H1 (cell line): ENCODE measurements at regions not wholly inside any gene's neighbourhood (a gene's known extent, or its start where the extent isn't known, plus 50 kb on each side); places are given as distances from the start of the nearest gene placed in this dataset.

ENCODE experiments used
- EZH2 ChIP-seq: fragments of 200-600 bp; sonication (generic); IDR thresholded peaks from 2 replicates; pipeline ENCODE4 v1.7.1; 2012; ENCODE audit warnings: low read depth, mild to moderate bottlenecking, moderate library complexity, low read length, inconsistent platforms; ENCODE audit not compliant: severe bottlenecking
- POLR2A ChIP-seq, 2 experiments: IDR thresholded peaks; 1 replicate in 1 of 2; 2 replicates in 1 of 2; pipeline ENCODE4 v1.6.1; 2011; ENCODE audit warnings: low read depth in 2 of 2, low read length in 2 of 2, mild to moderate bottlenecking in 2 of 2; ENCODE audit errors: control extremely low read depth in 1 of 2
- POU5F1 ChIP-seq: IDR thresholded peaks from 2 replicates; pipeline ENCODE4 v1.6.1; 2011; ENCODE audit warnings: low read depth, mild to moderate bottlenecking, low read length, moderate library complexity
- RAD21 ChIP-seq, 2 experiments: IDR thresholded peaks in 1 of 2; conservative IDR thresholded peaks in 1 of 2; 2 replicates each; pipeline ENCODE4 v1.6.1; 2011; ENCODE audit warnings: low read depth in 2 of 2, low read length in 2 of 2, improper control_type of control experiment in 1 of 2, inconsistent platforms in 1 of 2, mild to moderate bottlenecking in 1 of 2, moderate library complexity in 1 of 2
- TF ChIP-seq, protein P1 (sequence below), 3 experiments: IDR thresholded peaks; 1 replicate in 2 of 3; 2 replicates in 1 of 3; pipeline versions ENCODE4 v1.5.1 to v1.6.1; 2011; ENCODE audit warnings: low read length in 3 of 3, mild to moderate bottlenecking in 3 of 3, inconsistent platforms in 2 of 3, low read depth in 1 of 3, moderate library complexity in 1 of 3; ENCODE audit not compliant: insufficient read depth in 1 of 3; ENCODE audit errors: control extremely low read depth in 1 of 3
- TF ChIP-seq, protein P2 (sequence below): fragments of 300-600 bp; sonication (generic); IDR thresholded peaks from 2 replicates; pipeline ENCODE4 v1.7.1; 2012; ENCODE audit warnings: low read length, moderate library complexity, mild to moderate bottlenecking, inconsistent platforms; ENCODE audit not compliant: insufficient replicate concordance

DNA sequence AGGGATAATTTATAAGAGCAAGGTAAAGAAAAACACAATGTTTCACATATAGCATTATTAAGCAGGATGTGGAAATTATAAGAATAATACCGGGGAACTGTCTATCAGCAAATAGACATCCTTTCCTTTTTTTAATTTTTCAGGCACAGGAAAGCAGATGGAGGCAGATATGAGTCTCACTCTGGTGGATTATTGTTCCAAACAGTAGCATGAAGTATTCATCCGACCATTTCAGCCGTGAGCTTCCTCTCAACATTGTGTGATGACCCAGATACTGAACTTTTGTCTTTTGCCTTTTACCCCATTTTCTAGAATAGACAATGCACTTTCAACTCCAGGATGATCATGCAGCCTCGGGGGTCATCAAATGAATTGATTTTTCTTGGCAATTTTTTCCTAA lies 599.8 kb downstream of the ADGRL2 start:
- TF ChIP-seq POU5F1 (no peak), EZH2 (no peak), RAD21 (IDR thresholded peaks at IDR 0.05 in 1 of 2, conservative IDR thresholded peaks at IDR 0.05 in 1 of 2; ENCODE audit: low read depth in 2 of 2, low read length in 2 of 2) (no peak), POLR2A (IDR thresholded peaks at IDR 0.05; ENCODE audit: control extremely low read depth in 1 of 2, low read depth in 2 of 2, low read length in 2 of 2) (no peak)
- TF ChIP-seq, protein P1, sequence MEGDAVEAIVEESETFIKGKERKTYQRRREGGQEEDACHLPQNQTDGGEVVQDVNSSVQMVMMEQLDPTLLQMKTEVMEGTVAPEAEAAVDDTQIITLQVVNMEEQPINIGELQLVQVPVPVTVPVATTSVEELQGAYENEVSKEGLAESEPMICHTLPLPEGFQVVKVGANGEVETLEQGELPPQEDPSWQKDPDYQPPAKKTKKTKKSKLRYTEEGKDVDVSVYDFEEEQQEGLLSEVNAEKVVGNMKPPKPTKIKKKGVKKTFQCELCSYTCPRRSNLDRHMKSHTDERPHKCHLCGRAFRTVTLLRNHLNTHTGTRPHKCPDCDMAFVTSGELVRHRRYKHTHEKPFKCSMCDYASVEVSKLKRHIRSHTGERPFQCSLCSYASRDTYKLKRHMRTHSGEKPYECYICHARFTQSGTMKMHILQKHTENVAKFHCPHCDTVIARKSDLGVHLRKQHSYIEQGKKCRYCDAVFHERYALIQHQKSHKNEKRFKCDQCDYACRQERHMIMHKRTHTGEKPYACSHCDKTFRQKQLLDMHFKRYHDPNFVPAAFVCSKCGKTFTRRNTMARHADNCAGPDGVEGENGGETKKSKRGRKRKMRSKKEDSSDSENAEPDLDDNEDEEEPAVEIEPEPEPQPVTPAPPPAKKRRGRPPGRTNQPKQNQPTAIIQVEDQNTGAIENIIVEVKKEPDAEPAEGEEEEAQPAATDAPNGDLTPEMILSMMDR (IDR thresholded peaks at IDR 0.05; ENCODE audit: control extremely low read depth in 1 of 3, insufficient read depth in 1 of 3, low read depth in 1 of 3, low read length in 3 of 3): no peak
- TF ChIP-seq, protein P2, sequence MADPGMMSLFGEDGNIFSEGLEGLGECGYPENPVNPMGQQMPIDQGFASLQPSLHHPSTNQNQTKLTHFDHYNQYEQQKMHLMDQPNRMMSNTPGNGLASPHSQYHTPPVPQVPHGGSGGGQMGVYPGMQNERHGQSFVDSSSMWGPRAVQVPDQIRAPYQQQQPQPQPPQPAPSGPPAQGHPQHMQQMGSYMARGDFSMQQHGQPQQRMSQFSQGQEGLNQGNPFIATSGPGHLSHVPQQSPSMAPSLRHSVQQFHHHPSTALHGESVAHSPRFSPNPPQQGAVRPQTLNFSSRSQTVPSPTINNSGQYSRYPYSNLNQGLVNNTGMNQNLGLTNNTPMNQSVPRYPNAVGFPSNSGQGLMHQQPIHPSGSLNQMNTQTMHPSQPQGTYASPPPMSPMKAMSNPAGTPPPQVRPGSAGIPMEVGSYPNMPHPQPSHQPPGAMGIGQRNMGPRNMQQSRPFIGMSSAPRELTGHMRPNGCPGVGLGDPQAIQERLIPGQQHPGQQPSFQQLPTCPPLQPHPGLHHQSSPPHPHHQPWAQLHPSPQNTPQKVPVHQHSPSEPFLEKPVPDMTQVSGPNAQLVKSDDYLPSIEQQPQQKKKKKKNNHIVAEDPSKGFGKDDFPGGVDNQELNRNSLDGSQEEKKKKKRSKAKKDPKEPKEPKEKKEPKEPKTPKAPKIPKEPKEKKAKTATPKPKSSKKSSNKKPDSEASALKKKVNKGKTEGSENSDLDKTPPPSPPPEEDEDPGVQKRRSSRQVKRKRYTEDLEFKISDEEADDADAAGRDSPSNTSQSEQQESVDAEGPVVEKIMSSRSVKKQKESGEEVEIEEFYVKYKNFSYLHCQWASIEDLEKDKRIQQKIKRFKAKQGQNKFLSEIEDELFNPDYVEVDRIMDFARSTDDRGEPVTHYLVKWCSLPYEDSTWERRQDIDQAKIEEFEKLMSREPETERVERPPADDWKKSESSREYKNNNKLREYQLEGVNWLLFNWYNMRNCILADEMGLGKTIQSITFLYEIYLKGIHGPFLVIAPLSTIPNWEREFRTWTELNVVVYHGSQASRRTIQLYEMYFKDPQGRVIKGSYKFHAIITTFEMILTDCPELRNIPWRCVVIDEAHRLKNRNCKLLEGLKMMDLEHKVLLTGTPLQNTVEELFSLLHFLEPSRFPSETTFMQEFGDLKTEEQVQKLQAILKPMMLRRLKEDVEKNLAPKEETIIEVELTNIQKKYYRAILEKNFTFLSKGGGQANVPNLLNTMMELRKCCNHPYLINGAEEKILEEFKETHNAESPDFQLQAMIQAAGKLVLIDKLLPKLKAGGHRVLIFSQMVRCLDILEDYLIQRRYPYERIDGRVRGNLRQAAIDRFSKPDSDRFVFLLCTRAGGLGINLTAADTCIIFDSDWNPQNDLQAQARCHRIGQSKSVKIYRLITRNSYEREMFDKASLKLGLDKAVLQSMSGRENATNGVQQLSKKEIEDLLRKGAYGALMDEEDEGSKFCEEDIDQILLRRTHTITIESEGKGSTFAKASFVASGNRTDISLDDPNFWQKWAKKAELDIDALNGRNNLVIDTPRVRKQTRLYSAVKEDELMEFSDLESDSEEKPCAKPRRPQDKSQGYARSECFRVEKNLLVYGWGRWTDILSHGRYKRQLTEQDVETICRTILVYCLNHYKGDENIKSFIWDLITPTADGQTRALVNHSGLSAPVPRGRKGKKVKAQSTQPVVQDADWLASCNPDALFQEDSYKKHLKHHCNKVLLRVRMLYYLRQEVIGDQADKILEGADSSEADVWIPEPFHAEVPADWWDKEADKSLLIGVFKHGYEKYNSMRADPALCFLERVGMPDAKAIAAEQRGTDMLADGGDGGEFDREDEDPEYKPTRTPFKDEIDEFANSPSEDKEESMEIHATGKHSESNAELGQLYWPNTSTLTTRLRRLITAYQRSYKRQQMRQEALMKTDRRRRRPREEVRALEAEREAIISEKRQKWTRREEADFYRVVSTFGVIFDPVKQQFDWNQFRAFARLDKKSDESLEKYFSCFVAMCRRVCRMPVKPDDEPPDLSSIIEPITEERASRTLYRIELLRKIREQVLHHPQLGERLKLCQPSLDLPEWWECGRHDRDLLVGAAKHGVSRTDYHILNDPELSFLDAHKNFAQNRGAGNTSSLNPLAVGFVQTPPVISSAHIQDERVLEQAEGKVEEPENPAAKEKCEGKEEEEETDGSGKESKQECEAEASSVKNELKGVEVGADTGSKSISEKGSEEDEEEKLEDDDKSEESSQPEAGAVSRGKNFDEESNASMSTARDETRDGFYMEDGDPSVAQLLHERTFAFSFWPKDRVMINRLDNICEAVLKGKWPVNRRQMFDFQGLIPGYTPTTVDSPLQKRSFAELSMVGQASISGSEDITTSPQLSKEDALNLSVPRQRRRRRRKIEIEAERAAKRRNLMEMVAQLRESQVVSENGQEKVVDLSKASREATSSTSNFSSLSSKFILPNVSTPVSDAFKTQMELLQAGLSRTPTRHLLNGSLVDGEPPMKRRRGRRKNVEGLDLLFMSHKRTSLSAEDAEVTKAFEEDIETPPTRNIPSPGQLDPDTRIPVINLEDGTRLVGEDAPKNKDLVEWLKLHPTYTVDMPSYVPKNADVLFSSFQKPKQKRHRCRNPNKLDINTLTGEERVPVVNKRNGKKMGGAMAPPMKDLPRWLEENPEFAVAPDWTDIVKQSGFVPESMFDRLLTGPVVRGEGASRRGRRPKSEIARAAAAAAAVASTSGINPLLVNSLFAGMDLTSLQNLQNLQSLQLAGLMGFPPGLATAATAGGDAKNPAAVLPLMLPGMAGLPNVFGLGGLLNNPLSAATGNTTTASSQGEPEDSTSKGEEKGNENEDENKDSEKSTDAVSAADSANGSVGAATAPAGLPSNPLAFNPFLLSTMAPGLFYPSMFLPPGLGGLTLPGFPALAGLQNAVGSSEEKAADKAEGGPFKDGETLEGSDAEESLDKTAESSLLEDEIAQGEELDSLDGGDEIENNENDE: no peak
